SK-N-MC (cell line): ENCODE measurements at regions not wholly inside any gene's neighbourhood (a gene's known extent, or its start where the extent isn't known, plus 50 kb on each side); places are given as distances from the start of the nearest gene placed in this dataset.

ENCODE experiments used
- DNase-seq: peaks from one replicate; pipeline ENCODE4 v3.0.0-alpha.2; 2011; ENCODE audit warnings: low read depth, low spot score
- H3K27ac ChIP-seq: fragments of 200-600 bp; sonication (generic); 2 replicates; pipeline ENCODE4 v1.5.1; 2016; ENCODE audit warnings: mixed run types
- H3K36me3 ChIP-seq: fragments of 200-600 bp; sonication (generic); 2 replicates; pipeline ENCODE4 v1.6.1; 2017; ENCODE audit warnings: antibody characterized with exemption, low read length, mixed read lengths; ENCODE audit not compliant: insufficient read depth
- H3K4me3 ChIP-seq: fragments of 200-600 bp; sonication (generic); 2 replicates; pipeline ENCODE4 v1.5.1; 2016
- H3K9ac ChIP-seq: fragments of 200-600 bp; sonication (generic); 2 replicates; pipeline ENCODE4 v1.8.0; 2017; ENCODE audit warnings: mixed run types, mixed read lengths; ENCODE audit not compliant: insufficient read length
- H3K9me3 ChIP-seq: fragments of 200-600 bp; sonication (generic); 2 replicates; pipeline ENCODE4 v1.6.1; 2017; ENCODE audit warnings: low read depth, mild to moderate bottlenecking, antibody characterized with exemption, low read length, moderate library complexity, mixed read lengths
- EZH2 ChIP-seq: fragments of 200-600 bp; sonication (generic); IDR thresholded peaks from one replicate; pipeline ENCODE4 v1.6.1; 2017; ENCODE audit warnings: antibody characterized with exemption
- FOXP2 ChIP-seq: optimal IDR thresholded peaks from 2 replicates; pipeline ENCODE3; 2011; ENCODE audit warnings: mild to moderate bottlenecking, moderate library complexity; ENCODE audit not compliant: insufficient read depth; ENCODE audit errors: extremely low read length, control extremely low read depth
- POLR2AphosphoS5 ChIP-seq: IDR thresholded peaks from 2 replicates; pipeline ENCODE4 v1.6.1; 2012; ENCODE audit warnings: mild to moderate bottlenecking, low read depth, low read length, borderline replicate concordance

DNA sequence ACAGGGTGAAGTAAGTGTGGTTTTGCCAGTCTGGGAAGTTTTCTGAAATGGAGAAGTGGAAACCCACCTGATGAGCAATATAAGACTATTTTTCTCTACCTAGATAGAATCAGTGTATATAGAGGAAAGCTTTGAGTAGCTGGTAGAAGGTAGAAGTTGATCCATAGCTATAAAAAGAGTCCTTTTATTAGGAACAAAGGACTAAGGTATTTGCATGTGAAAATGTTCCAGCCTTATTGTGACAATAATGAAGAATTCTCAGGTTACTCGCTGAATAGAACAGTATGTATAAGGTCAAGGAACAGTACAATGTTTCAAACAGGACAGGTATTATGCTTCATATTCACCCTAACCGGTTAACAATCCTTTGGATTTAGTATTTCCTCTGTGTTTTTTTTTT, 972.2 kb downstream of the OTOL1 start:
- DNase-seq, result no peak
- H3K27ac ChIP-seq, result no peak overlapping the region

DNA sequence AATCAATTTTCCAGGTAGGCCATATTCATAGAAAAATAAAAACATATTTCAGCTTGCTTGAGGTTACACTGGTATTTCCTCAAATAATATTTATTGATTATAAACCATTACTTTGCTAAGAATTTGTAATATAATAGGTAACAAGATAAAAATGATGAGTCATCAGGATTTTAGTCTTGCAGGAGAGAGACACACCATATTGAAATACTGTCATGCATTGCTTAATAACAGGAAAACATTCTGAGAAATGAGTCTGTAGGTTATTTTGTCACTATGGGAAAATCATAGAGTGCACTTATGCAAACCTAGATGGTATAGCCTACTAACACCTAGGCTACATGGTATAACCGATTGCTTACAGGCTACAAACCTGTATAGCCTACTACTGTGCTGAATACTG, 990.5 kb downstream of the OTOL1 start:
- Histone ChIP-seq H3K9me3 (no peaks in the 10 kb centered on the region), H3K27ac (no peak overlapping the region), H3K36me3 (no peaks in the 10 kb centered on the region), H3K4me3 (no peak overlapping the region), H3K9ac (no peak overlapping the region)
- TF ChIP-seq FOXP2 (no peak), EZH2 (no peak), POLR2AphosphoS5 (no peak)
- no peak for DNase-seq

More for the DNA sequence above, 972.2 kb downstream of the OTOL1 start:
- Histone ChIP-seq H3K9me3 (no peaks in the 10 kb centered on the region), H3K9ac (no peak overlapping the region), H3K4me3 (no peak overlapping the region), H3K36me3 (no peaks in the 10 kb centered on the region)
- TF ChIP-seq EZH2, result no peak
- TF ChIP-seq POLR2AphosphoS5, result no peak
- TF ChIP-seq FOXP2, result no peak

DNA sequence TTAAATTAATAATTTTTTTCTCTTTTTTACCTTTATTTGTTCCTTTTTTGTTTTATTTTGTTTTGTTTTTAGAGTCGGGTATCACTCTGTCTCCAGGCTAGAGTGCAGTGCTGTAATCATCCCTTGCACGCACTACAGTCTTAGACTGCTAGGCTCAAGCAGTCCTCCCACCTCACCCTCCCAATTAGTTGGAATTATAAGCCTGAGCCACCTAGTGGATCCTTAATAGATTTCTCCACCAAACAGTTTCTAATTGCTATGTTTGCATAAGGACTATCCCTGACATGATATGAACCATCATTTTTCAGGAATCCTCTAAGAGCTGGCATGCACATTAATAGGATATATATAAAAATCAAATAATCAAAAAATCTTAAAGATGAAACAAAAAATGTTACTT, 993.2 kb downstream of the OTOL1 start:
- no peak overlapping the region for H3K27ac ChIP-seq

DNA sequence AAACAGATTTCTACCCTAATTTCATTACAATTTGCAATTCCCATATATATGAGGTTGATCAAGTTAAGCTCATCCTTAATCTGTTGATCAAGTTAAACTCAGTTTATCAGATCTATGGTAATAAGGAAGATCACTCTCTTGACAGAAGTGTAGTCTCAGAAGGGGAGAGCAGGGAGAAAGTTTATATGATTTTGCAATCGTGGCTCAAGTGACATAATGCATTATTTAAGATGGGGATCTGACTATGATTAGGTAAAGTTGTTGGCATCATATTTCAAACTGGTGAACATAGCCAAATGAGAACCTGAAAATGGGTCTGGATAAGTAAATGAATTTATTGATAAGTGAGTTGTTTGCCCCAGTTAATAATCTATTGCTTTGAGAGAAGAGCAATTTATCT, 995.3 kb downstream of the OTOL1 start:
- Histone ChIP-seq H3K27ac (peak overlapping the region; percentile 88; the same call in 1 of the 2 replicates), H3K9me3 (no peaks in the 10 kb centered on the region), H3K9ac (no peak overlapping the region), H3K36me3 (no peaks in the 10 kb centered on the region), H3K4me3 (peak overlapping the region; percentile 55)
- no peak for TF ChIP-seq EZH2
- TF ChIP-seq FOXP2, result no peak
- no peak for TF ChIP-seq POLR2AphosphoS5
- DNase-seq, result no peak

More for the DNA sequence above, 993.2 kb downstream of the OTOL1 start:
- no peak for TF ChIP-seq POLR2AphosphoS5
- no peak overlapping the region for H3K4me3 ChIP-seq
- H3K9me3 ChIP-seq, result no peaks in the 10 kb centered on the region
- DNase-seq, result no peak
- H3K9ac ChIP-seq, result no peak overlapping the region
- H3K36me3 ChIP-seq, result no peaks in the 10 kb centered on the region

DNA sequence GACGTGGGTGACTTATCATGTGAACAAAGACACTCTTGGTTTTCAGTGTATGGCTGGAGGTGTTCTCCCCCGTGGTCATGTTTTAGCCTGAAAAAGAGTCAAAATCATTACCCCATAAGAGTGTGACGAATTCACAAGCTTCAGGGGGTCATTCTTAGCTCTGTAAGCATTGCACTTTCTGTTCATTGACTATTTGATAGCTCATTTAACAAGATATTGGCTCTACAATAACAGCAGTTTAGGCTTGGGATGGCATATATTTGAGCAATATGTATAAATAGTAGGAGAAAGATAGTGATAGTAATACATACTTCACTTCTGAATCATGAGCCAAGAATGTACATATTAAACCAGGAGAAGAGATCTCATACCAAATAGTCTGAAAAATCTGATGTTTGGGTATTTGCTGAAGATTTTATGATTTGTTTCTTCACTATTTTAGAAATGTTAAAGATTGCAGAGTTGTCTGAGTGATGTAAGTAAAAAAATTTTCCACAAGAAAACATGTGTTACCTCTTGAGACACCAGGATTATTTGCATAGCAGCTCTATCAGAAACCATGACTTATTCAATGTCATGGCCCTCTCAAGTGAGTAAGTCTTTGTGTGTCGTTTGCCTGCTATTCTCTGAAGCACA, 996.0 kb downstream of the OTOL1 start:
- TF ChIP-seq POLR2AphosphoS5 (no peak), FOXP2 (no peak), EZH2 (no peak)
- peak; percentile 37 for DNase-seq
- Histone ChIP-seq H3K9me3 (no peaks in the 10 kb centered on the region), H3K36me3 (no peaks in the 10 kb centered on the region), H3K27ac (peak overlapping the region; percentile 88), H3K9ac (no peak overlapping the region), H3K4me3 (peak overlapping the region; percentile 55)

DNA sequence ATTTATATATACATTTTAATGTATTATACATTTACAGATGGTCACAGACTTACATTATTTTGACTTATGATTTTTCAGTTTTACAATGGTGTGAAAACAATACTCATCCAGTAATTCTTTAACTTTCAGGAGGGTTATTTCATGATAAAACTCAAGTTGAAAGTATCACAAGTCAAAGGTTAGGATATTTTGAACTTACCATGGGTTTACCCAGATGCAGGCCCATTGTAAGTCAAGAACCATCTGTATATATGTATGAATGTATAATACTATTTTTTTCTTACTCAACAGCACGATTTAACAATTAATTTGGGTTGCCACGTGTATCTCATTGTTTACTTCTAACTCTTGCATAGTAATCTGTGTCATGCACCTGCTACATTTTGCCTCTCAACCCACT, 1002.0 kb downstream of the OTOL1 start:
- no peak for DNase-seq
- no peaks in the 10 kb centered on the region for H3K9me3 ChIP-seq
- no peak for TF ChIP-seq POLR2AphosphoS5
- TF ChIP-seq FOXP2, result no peak
- TF ChIP-seq EZH2, result no peak
- no peak overlapping the region for H3K9ac ChIP-seq
- H3K36me3 ChIP-seq, result no peaks in the 10 kb centered on the region
- no peak overlapping the region for H3K4me3 ChIP-seq
- no peak overlapping the region for H3K27ac ChIP-seq

DNA sequence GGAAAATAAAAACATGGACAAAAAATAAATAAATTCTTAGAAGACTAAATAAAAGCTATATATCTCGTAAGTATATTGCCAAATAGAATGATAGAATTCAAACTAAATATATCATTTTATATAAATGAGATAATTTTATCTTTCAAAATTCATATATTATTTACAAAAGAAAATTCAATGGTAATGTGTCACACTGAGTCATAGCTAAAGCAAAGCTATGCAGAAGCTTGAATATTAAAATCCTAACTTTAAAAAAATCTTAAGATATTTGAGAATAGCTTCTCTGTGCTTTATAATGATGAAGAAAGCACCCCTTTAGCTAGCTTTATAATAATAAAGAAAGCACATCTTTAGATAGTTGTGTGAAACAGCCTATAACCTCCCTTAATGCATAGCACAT, 1010.8 kb downstream of the OTOL1 start:
- Histone ChIP-seq H3K4me3 (no peak overlapping the region), H3K27ac (no peak overlapping the region), H3K9me3 (no peaks in the 10 kb centered on the region), H3K9ac (no peak overlapping the region), H3K36me3 (no peaks in the 10 kb centered on the region)
- TF ChIP-seq FOXP2 (no peak), EZH2 (no peak), POLR2AphosphoS5 (no peak)
- DNase-seq, result no peak

DNA sequence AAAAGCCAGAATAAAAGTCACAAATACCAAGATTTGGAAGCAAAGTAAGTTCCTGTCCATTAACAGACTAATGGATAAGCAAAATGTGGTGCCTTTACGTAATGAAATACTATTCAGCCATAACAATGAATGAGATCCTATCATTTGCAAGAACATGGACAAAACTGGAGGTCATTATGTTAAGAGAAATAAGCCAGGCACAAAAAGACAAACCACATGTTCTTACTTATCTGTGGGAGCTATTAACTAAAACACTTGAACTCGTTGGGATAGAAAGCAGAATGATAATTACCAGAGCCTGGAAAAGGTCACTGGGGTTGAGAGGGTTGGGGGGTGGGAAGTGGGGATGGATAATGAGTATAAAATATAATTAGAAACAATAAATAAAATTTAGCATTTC, 1015.9 kb downstream of the OTOL1 start:
- TF ChIP-seq FOXP2, result no peak
- Histone ChIP-seq H3K9me3 (no peaks in the 10 kb centered on the region), H3K4me3 (no peak overlapping the region), H3K27ac (no peak overlapping the region), H3K36me3 (no peaks in the 10 kb centered on the region), H3K9ac (no peak overlapping the region)
- DNase-seq, result no peak

DNA sequence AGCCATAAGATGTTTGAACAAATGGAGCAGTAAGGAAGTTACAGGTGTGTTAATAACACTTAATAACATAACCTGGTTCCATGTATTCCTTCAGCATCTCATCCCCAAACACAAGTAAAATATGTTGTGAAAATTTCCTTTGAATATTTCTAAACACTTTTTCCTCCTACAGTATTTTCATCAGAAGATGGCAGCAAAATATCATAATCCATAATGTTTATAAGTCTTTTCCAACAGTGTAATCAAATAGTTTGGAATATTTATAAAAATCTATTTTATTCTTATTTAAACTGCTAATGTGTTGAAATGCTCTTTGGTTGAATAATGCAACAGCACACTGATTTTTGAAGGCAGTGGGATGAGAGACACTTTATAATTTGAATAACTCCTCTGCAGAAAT, 1020.5 kb downstream of the OTOL1 start:
- TF ChIP-seq POLR2AphosphoS5 (no peak), EZH2 (no peak), FOXP2 (no peak)

DNA sequence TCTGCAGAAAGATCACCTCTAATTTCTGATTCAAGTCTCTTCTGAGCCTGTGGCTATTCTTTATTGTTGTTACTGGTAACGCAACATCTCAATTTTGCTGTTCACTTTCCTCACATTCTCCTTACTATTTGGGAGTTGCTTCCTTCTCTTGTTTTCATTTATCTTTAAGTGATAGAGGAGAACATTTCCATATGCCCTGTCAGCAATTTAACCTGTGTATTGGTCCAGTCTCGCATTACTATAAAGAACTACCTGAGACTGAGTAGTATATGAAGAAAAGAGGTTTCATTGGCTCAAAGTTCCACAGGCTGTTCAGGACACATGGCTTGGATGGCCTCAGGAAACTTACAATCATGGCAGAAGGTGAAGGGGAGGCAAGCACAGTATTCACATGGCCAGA, 1025.1 kb downstream of the OTOL1 start:
- no peak overlapping the region for H3K4me3 ChIP-seq
- H3K36me3 ChIP-seq, result no peaks in the 10 kb centered on the region
- H3K9me3 ChIP-seq, result no peaks in the 10 kb centered on the region
- H3K27ac ChIP-seq, result no peak overlapping the region
- no peak for DNase-seq
- no peak for TF ChIP-seq POLR2AphosphoS5
- no peak overlapping the region for H3K9ac ChIP-seq

More for the DNA sequence above, 1020.5 kb downstream of the OTOL1 start:
- no peak overlapping the region for H3K4me3 ChIP-seq
- H3K9ac ChIP-seq, result no peak overlapping the region
- H3K27ac ChIP-seq, result no peak overlapping the region
- H3K9me3 ChIP-seq, result no peaks in the 10 kb centered on the region
- no peaks in the 10 kb centered on the region for H3K36me3 ChIP-seq
- DNase-seq, result no peak
